Motor neuron (in vitro differentiated cells): ENCODE measurements at regions not wholly inside any gene's neighbourhood (a gene's known extent, or its start where the extent isn't known, plus 50 kb on each side); places are given as distances from the start of the nearest gene placed in this dataset.
A peak's percentile ranks its signal among the peaks of the same experiment; 100 is the strongest.
"Not testable (repeated sequence)": the region's sequence is repeated elsewhere in the genome, so short reads cannot be mapped to it uniquely, and the experiment has no call there.

Source experiments
- ATAC-seq, 8 experiments: fragments of 200-7000 bp; cut with Tn5 transposase; replicated peaks in 6 of 8; 2 replicates each; pipeline ENCODE4 v1.8.0; 2021; ENCODE audit warnings: mild to moderate bottlenecking in 8 of 8, moderate library complexity in 8 of 8
- H3K27ac ChIP-seq, 2 donors: fragments of 250-450 bp; sonication (Bioruptor Pico); 2 replicates each; pipeline ENCODE4 v1.9.0; 2021; ENCODE audit warnings: antibody characterized with exemption in 2 of 2, mild to moderate bottlenecking in 2 of 2, moderate library complexity in 1 of 2
- H3K4me1 ChIP-seq, 2 donors: fragments of 250-450 bp; sonication (Bioruptor Pico); replicated peaks in 1 of 2; 2 replicates each; pipeline ENCODE4 v1.6.1; 2021; ENCODE audit warnings: antibody characterized with exemption in 2 of 2, mild to moderate bottlenecking in 2 of 2, moderate library complexity in 1 of 2
- H3K4me3 ChIP-seq, 5 donors: fragments of 250-450 bp; sonication (Bioruptor Pico); 2 replicates each; pipeline ENCODE4 v1.9.0; 2021; ENCODE audit warnings: antibody characterized with exemption in 5 of 5, mild to moderate bottlenecking in 5 of 5, moderate library complexity in 4 of 5
- WGBS, 10 experiments: fragments of 450-650 bp; shearing (Covaris generic); methylation state at CpG; one replicate each; pipeline ENCODE4 v1.0.0; 2022; 5-methylcytosine and 5-hydroxymethylcytosine counted together
- in situ Hi-C, 9 experiments: fragments of 400-800 bp; cut with MboI; loops; one replicate each; pipeline ENCODE4 v1.15.0; 2021; ENCODE audit warnings: low sequenced_read_pairs in 9 of 9, low pct_unique_long_range_greater_than_20kb in 2 of 9; ENCODE audit not compliant: unreplicated experiment in 9 of 9

DNA sequence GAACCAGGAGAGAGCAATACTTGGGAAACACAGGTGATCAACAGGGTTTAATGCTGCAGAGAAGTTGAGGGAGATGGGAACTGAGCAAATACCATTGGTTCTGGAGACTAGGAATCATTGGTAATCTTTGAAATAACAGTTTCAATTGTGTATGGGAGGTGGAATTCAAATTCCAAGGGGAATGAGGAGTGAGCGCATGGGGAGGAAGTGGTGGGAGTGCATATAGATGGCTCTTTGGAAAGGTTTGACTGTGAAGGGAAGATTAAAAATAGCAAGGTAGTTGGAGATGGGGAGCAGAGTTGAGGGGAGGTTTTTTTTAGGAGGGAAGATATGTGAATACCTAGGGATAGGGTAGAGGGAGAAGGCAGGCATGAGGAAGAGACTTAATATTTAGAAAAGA is 51.1 kb upstream of the ROPN1 start:
- H3K4me1 ChIP-seq: peaks cover 7 to 14% of the 10 kb centered on the region in 2 donors
- in situ Hi-C loops: loop anchor here in 1 of 9 experiments (25.0 kb wide), 1 partner anchor 419 kb away; no protein-coding TSS in a partner anchor
- no peak for ATAC-seq
- no peak overlapping the region for H3K27ac ChIP-seq
- 60 to 100% (median 100%) methylated on average over 1 of the region's 1 CpG; no CpG with 5 or more reads in 1 of the 10 experiments for WGBS, 10 experiments
- no peak overlapping the region for H3K4me3 ChIP-seq

GRCh38 chr3:124044956-124045355 is 53.0 kb upstream of the ROPN1 start:
- peaks cover 7 to 14% of the 10 kb centered on the region in 2 donors for H3K4me1 ChIP-seq
- no peak overlapping the region for H3K27ac ChIP-seq
- WGBS, 10 experiments: 44 to 80% methylated on average over 1 of the region's 3 CpGs; no CpG with 5 or more reads in 8 of the 10 experiments
- H3K4me3 ChIP-seq: no peak overlapping the region
- in situ Hi-C loops: loop anchor here in 1 of 9 experiments (25.0 kb wide), 1 partner anchor 417 kb away; no protein-coding TSS in a partner anchor
- ATAC-seq: no peak

- peak in 1 of 8 experiments; percentile 47 for ATAC-seq
- in situ Hi-C loops: loop anchor here in 1 of 9 experiments (25.0 kb wide), 1 partner anchor 413 kb away; no protein-coding TSS in a partner anchor
- WGBS, 10 experiments: 53 to 100% (median 83%) methylated on average over 1 to 6 of the region's 6 CpGs; no CpG with 5 or more reads in 1 of the 10 experiments
- Histone ChIP-seq H3K4me3 (no peak overlapping the region), H3K27ac (no peak overlapping the region), H3K4me1 (peaks cover 6 to 12% of the 10 kb centered on the region in 2 donors)
Observed at GRCh38 chr3:124048967-124049798, 57.3 kb upstream of the ROPN1 start.

DNA sequence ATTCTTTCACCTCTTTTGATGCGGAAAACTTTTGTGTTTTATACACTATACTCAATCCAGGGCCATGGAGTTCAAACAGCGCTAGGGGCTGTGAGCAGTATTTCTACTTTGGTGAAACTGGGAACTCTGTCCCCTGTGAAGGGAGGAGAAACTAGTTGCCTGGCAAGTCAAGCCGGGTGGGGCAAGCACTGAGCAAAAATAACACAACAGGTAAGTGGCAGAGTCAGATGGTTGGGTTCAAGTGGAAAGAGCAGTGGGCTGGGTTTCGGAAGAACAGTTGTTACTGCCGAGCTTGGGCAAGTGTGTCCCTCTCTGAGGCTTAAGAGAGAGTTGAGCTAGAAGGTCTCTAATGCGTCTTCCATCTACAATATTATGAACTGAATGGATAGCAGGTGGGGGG is 59.7 kb upstream of the ROPN1 start:
- 49 to 100% (median 93%) methylated on average over 1 to 6 of the region's 6 CpGs for WGBS, 10 experiments
- in situ Hi-C loops: no loop called here
- H3K4me3 ChIP-seq: no peak overlapping the region
- H3K4me1 ChIP-seq: peaks cover 18 to 19% of the 10 kb centered on the region in 2 donors
- H3K27ac ChIP-seq: no peak overlapping the region
- no peak for ATAC-seq

DNA sequence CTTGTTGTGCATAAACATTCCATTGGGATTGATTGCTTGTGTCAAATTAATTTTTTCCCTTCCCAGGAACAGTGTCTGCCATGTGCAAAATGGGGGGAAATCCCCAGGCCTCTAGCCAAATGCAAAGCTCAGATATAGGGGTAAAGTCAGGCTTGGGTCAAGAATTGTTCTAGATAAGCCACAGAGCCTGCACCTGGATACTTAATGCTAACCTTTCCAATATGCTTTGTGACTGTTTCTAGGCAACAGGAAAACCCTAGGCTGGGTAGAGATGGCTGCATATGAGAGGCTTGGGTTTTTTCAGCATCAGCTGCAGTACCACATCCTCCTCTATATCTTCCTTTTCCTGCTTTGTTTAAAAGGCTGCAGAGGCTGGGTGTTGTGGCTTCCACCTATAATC is 61.9 kb upstream of the ROPN1 start:
- peak in 5 of 8 experiments; percentile 31 to 68 (median 67) for ATAC-seq
- in situ Hi-C loops: no loop called here
- no peak overlapping the region for H3K4me3 ChIP-seq
- peaks cover 19 to 25% of the 10 kb centered on the region in 2 donors for H3K4me1 ChIP-seq
- no peak overlapping the region for H3K27ac ChIP-seq

DNA sequence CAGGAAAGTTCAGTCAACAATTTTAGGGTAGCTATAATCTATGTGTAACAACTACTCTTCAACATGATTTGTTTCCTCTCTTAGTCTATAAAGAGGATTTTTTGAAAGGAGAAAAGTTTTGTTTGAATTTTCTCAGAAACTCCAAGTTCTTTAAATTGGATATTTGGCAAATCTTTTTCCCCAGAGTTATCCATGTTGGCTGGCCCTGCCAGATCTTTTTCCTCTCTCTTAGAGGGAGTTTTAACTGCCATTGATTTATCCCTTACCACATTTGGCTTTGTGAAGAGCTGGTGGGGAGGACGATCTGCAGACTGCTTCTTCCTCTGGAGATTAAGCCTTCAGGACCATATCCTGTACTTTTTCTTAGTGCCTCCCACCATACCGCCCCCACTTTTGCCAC is 64.9 kb upstream of the ROPN1 start:
- 0 to 86% (median 70%) methylated on average over 1 to 2 of the region's 2 CpGs; no CpG with 5 or more reads in 3 of the 10 experiments for WGBS, 10 experiments
- no peak overlapping the region for H3K4me3 ChIP-seq
- peaks cover 27 to 28% of the 10 kb centered on the region in 2 donors for H3K4me1 ChIP-seq
- H3K27ac ChIP-seq: no peak overlapping the region
- ATAC-seq: no peak
- in situ Hi-C loops: no loop called here

GRCh38 chr3:124057420-124057819 is 65.5 kb upstream of the ROPN1 start:
- 0 to 100% (median 74%) methylated on average over 1 to 6 of the region's 6 CpGs; no CpG with 5 or more reads in 2 of the 10 experiments for WGBS, 10 experiments
- in situ Hi-C loops: no loop called here
- peaks cover 33 to 34% of the 10 kb centered on the region in 2 donors for H3K4me1 ChIP-seq
- H3K4me3 ChIP-seq: no peak overlapping the region
- ATAC-seq: peak in 4 of 8 experiments; percentile 33 to 81 (median 57)
- H3K27ac ChIP-seq: no peak overlapping the region

DNA sequence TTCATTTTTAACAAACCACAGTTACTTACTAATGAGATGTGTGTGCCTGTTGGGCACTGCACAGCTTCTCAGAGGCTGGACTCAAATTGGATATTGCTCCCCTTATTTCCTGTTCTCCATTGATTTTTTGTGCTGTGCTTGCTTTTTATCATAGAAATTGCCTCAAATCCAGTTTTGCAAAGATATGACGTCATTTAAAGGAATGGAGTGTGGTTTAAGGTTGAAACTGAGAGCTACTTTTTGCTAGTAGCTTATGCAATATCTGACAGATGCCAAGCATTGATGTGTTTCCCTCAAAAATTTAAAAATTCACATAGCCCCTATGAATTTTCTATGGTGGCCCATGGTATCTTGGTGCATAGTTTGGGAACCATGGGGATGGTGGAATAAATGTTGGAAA is 67.7 kb upstream of the ROPN1 start:
- ATAC-seq: no peak
- 0 to 100% (median 59%) methylated on average over 1 of the region's 1 CpG; no CpG with 5 or more reads in 4 of the 10 experiments for WGBS, 10 experiments
- Histone ChIP-seq H3K4me1 (peaks cover 45 to 49% of the 10 kb centered on the region in 2 donors), H3K27ac (no peak overlapping the region), H3K4me3 (no peak overlapping the region)
- in situ Hi-C loops: no loop called here

GRCh38 chr3:124063197-124063909 is 71.4 kb upstream of the ROPN1 start:
- in situ Hi-C loops: no loop called here
- H3K27ac ChIP-seq: peak overlapping the region in 1 of 2 donors; percentile 18
- no peak overlapping the region for H3K4me3 ChIP-seq
- peaks cover 33 to 40% of the 10 kb centered on the region in 2 donors for H3K4me1 ChIP-seq
- 0 to 100% (median 52%) methylated on average over 1 to 7 of the region's 9 CpGs; no CpG with 5 or more reads in 2 of the 10 experiments for WGBS, 10 experiments
- peak; percentile 73 to 96 (median 80) for ATAC-seq

GRCh38 chr3:124064050-124064449 is 72.1 kb upstream of the ROPN1 start:
- no peak for ATAC-seq

DNA sequence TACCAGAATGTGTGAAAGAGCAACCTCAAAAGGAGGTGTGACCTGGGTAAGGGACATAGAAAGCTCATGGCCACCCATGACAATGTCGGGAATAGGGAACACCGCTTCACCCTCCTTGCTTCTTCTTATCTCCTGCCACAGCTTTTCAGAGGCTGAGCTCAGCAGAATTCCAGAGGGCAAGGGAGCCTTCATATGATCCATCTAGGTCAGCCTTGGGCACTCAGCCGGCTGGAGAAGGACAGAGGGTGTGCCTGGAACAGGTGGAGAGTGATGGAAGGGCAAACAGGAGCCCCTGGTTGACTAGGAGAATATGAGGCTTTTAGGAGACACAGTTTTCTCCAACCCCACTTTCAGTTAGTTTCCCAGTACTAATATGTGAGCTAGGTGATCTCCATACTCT is 74.6 kb upstream of the ROPN1 start:
- peaks cover 38 to 39% of the 10 kb centered on the region in 2 donors for H3K4me1 ChIP-seq
- ATAC-seq, in situ Hi-C loops, H3K27ac ChIP-seq, H3K4me3 ChIP-seq: not testable (repeated sequence)
- 70 to 100% (median 96%) methylated on average over 1 to 3 of the region's 3 CpGs; no CpG with 5 or more reads in 5 of the 10 experiments for WGBS, 10 experiments

More at GRCh38 chr3:124064050-124064449, 72.1 kb upstream of the ROPN1 start:
- in situ Hi-C loops: no loop called here
- Histone ChIP-seq H3K4me1 (peaks cover 39 to 43% of the 10 kb centered on the region in 2 donors), H3K27ac (no peak overlapping the region), H3K4me3 (no peak overlapping the region)
- WGBS, 10 experiments: 25 to 100% (median 82%) methylated on average over 1 of the region's 1 CpG; no CpG with 5 or more reads in 4 of the 10 experiments

DNA sequence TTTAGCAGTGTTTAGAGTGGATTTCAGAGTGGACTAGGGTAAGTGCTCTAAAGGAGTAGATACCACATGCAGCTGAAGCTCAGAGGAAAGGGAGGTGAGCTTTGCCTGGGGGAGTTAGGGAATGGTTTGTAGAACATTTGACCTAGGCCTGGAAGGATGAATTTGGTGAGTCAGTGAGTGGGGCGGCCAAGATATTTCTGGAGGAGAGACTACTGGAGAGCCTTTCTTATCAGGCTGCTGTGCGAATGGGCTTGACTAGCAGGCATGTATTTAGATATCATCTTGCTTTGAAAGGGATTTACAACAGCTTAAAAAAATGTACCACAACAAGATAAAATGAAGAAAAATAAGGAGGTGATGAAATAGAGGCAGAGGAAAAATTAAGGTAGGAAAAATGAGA is 77.8 kb upstream of the ROPN1 start:
- H3K27ac ChIP-seq, H3K4me1 ChIP-seq, H3K4me3 ChIP-seq, in situ Hi-C loops: not testable (repeated sequence)
- 59 to 100% (median 94%) methylated on average over 1 to 2 of the region's 2 CpGs; no CpG with 5 or more reads in 2 of the 10 experiments for WGBS, 10 experiments
- peak in 2 of 8 experiments; percentile 50 to 58 for ATAC-seq

DNA sequence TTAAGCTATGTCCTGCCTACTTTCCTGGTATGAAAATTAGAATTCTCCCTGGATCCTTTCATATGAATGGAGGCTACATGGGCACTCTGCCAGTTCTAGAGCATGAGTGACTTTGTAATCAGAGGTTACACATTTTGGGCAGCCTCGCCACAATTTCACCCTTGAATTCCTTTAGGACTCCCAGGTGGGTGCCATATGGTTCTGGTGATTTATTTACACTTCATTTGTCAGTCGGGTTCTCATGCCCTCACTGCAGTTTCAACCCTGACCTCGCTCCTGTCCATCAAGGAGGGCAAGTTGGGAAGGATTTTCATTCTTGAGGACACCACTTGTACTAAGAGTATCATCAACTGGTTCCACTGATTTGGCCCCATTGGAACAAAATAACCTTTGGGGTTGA is 83.2 kb upstream of the ROPN1 start:
- 0 to 100% (median 69%) methylated on average over 1 to 3 of the region's 3 CpGs; no CpG with 5 or more reads in 4 of the 10 experiments for WGBS, 10 experiments
- in situ Hi-C loops, ATAC-seq, H3K27ac ChIP-seq, H3K4me3 ChIP-seq: not testable (repeated sequence)
- peaks cover 0 to 11% of the 10 kb centered on the region in 2 donors for H3K4me1 ChIP-seq
